ENCODE measurements at regions not wholly inside any gene's neighbourhood (a gene's known extent, or its start where the extent isn't known, plus 50 kb on each side); places are given as distances from the start of the nearest gene placed in this dataset.

GRCh38 chr12:107462428-107463332 is 222.9 kb upstream of the PWP1 start:
- Histone ChIP-seq H3K27ac (ENCODE audit: low read depth) (no peak overlapping the region), H3K36me3 (ENCODE audit: insufficient read depth) (no peaks in the 10 kb centered on the region), H3K4me1 (ENCODE audit: insufficient read depth) (no peaks in the 10 kb centered on the region), H3K4me3 (ENCODE audit: low read depth, low read length) (no peak overlapping the region)
- 96% methylated on average over 4 of the region's 4 CpGs for WGBS
- no peak for DNase-seq (ENCODE audit: extremely low spot score)

GRCh38 chr12:107464644-107465043 is 221.0 kb upstream of the PWP1 start:
- H3K4me1 ChIP-seq (ENCODE audit: insufficient read depth) = no peaks in the 10 kb centered on the region
- no peak overlapping the region for H3K27ac ChIP-seq (ENCODE audit: low read depth)
- no peak for DNase-seq (ENCODE audit: extremely low spot score)
- H3K36me3 ChIP-seq (ENCODE audit: insufficient read depth) = no peaks in the 10 kb centered on the region
- 94% methylated on average over 1 of the region's 1 CpG for WGBS
- H3K4me3 ChIP-seq (ENCODE audit: low read depth, low read length) = no peak overlapping the region

GRCh38 chr12:107465625-107466024 is 220.0 kb upstream of the PWP1 start:
- Histone ChIP-seq H3K4me3 (ENCODE audit: low read depth, low read length) (no peak overlapping the region), H3K4me1 (ENCODE audit: insufficient read depth) (no peaks in the 10 kb centered on the region), H3K36me3 (ENCODE audit: insufficient read depth) (no peaks in the 10 kb centered on the region), H3K27ac (ENCODE audit: low read depth) (no peak overlapping the region)
- 81% methylated on average over 11 of the region's 11 CpGs for WGBS
- no peak for DNase-seq (ENCODE audit: extremely low spot score)

GRCh38 chr12:107467716-107468115 is 217.9 kb upstream of the PWP1 start:
- H3K27ac ChIP-seq (ENCODE audit: low read depth) = no peak overlapping the region
- no peak for DNase-seq (ENCODE audit: extremely low spot score)
- H3K4me1 ChIP-seq (ENCODE audit: insufficient read depth) = no peaks in the 10 kb centered on the region
- no peaks in the 10 kb centered on the region for H3K36me3 ChIP-seq (ENCODE audit: insufficient read depth)
- 46% methylated on average over 6 of the region's 6 CpGs for WGBS
- no peak overlapping the region for H3K4me3 ChIP-seq (ENCODE audit: low read depth, low read length)

GRCh38 chr12:107468182-107468581 is 217.4 kb upstream of the PWP1 start:
- Histone ChIP-seq H3K4me1 (ENCODE audit: insufficient read depth) (no peaks in the 10 kb centered on the region), H3K36me3 (ENCODE audit: insufficient read depth) (no peaks in the 10 kb centered on the region), H3K4me3 (ENCODE audit: low read depth, low read length) (no peak overlapping the region), H3K27ac (ENCODE audit: low read depth) (no peak overlapping the region)
- DNase-seq (ENCODE audit: extremely low spot score) = no peak
- 35% methylated on average over 4 of the region's 4 CpGs for WGBS

- WGBS = 79% methylated on average over 4 of the region's 4 CpGs
These were observed 216.6 kb upstream of the PWP1 start for GRCh38 chr12:107469011-107469410.

GRCh38 chr12:107470645-107471044 is 215.0 kb upstream of the PWP1 start:
- no peaks in the 10 kb centered on the region for H3K4me1 ChIP-seq (ENCODE audit: insufficient read depth)
- WGBS = 80% methylated on average over 8 of the region's 8 CpGs
- H3K27ac ChIP-seq (ENCODE audit: low read depth) = no peak overlapping the region
- no peak for DNase-seq (ENCODE audit: extremely low spot score)
- no peaks in the 10 kb centered on the region for H3K36me3 ChIP-seq (ENCODE audit: insufficient read depth)
- H3K4me3 ChIP-seq (ENCODE audit: low read depth, low read length) = no peak overlapping the region

More at GRCh38 chr12:107469011-107469410, 216.6 kb upstream of the PWP1 start:
- Histone ChIP-seq H3K27ac (ENCODE audit: low read depth) (no peak overlapping the region), H3K36me3 (ENCODE audit: insufficient read depth) (no peaks in the 10 kb centered on the region), H3K4me1 (ENCODE audit: insufficient read depth) (no peaks in the 10 kb centered on the region), H3K4me3 (ENCODE audit: low read depth, low read length) (no peak overlapping the region)
- no peak for DNase-seq (ENCODE audit: extremely low spot score)

- 76% methylated on average over 6 of the region's 6 CpGs for WGBS
- H3K36me3 ChIP-seq (ENCODE audit: insufficient read depth) = no peaks in the 10 kb centered on the region
These were observed 213.3 kb upstream of the PWP1 start for GRCh38 chr12:107472308-107472707.

GRCh38 chr12:107474099-107474498 is 211.5 kb upstream of the PWP1 start:
- H3K27ac ChIP-seq (ENCODE audit: low read depth) = no peak overlapping the region
- no peak for DNase-seq (ENCODE audit: extremely low spot score)
- no peaks in the 10 kb centered on the region for H3K36me3 ChIP-seq (ENCODE audit: insufficient read depth)
- no peak overlapping the region for H3K4me3 ChIP-seq (ENCODE audit: low read depth, low read length)
- 70% methylated on average over 9 of the region's 9 CpGs for WGBS
- H3K4me1 ChIP-seq (ENCODE audit: insufficient read depth) = no peaks in the 10 kb centered on the region

More at GRCh38 chr12:107472308-107472707, 213.3 kb upstream of the PWP1 start:
- Histone ChIP-seq H3K4me3 (ENCODE audit: low read depth, low read length) (no peak overlapping the region), H3K4me1 (ENCODE audit: insufficient read depth) (no peaks in the 10 kb centered on the region), H3K27ac (ENCODE audit: low read depth) (no peak overlapping the region)
- DNase-seq (ENCODE audit: extremely low spot score) = no peak

- no peak overlapping the region for H3K4me3 ChIP-seq (ENCODE audit: low read depth, low read length)
- no peak overlapping the region for H3K27ac ChIP-seq (ENCODE audit: low read depth)
- 59% methylated on average over 4 of the region's 4 CpGs for WGBS
- no peaks in the 10 kb centered on the region for H3K36me3 ChIP-seq (ENCODE audit: insufficient read depth)
- H3K4me1 ChIP-seq (ENCODE audit: insufficient read depth) = no peaks in the 10 kb centered on the region
- no peak for DNase-seq (ENCODE audit: extremely low spot score)
These were observed 210.7 kb upstream of the PWP1 start for GRCh38 chr12:107474639-107475539.

GRCh38 chr12:107475900-107476299 is 209.7 kb upstream of the PWP1 start:
- 67% methylated on average over 4 of the region's 4 CpGs for WGBS
- no peak for DNase-seq (ENCODE audit: extremely low spot score)
- Histone ChIP-seq H3K27ac (ENCODE audit: low read depth) (no peak overlapping the region), H3K4me1 (ENCODE audit: insufficient read depth) (no peaks in the 10 kb centered on the region), H3K4me3 (ENCODE audit: low read depth, low read length) (no peak overlapping the region), H3K36me3 (ENCODE audit: insufficient read depth) (no peaks in the 10 kb centered on the region)

GRCh38 chr12:107477018-107477417 is 208.6 kb upstream of the PWP1 start:
- DNase-seq (ENCODE audit: extremely low spot score) = no peak
- no peaks in the 10 kb centered on the region for H3K4me1 ChIP-seq (ENCODE audit: insufficient read depth)
- H3K4me3 ChIP-seq (ENCODE audit: low read depth, low read length) = no peak overlapping the region
- H3K27ac ChIP-seq (ENCODE audit: low read depth) = no peak overlapping the region
- H3K36me3 ChIP-seq (ENCODE audit: insufficient read depth) = no peaks in the 10 kb centered on the region
- WGBS = 92% methylated on average over 7 of the region's 7 CpGs

- Histone ChIP-seq H3K27ac (ENCODE audit: low read depth) (no peak overlapping the region), H3K4me1 (ENCODE audit: insufficient read depth) (no peaks in the 10 kb centered on the region), H3K36me3 (ENCODE audit: insufficient read depth) (no peaks in the 10 kb centered on the region), H3K4me3 (ENCODE audit: low read depth, low read length) (no peak overlapping the region)
- DNase-seq (ENCODE audit: extremely low spot score) = no peak
- 89% methylated on average over 2 of the region's 2 CpGs for WGBS
These were observed 207.5 kb upstream of the PWP1 start for GRCh38 chr12:107477947-107478610.

All from urinary bladder (tissue), 3 donors.